SHP77 (cell line): ENCODE measurements at regions not wholly inside any gene's neighbourhood (a gene's known extent, or its start where the extent isn't known, plus 50 kb on each side); places are given as distances from the start of the nearest gene placed in this dataset.

Experiments
- DNase-seq, 2 experiments: peaks; one replicate each; lab custom pipeline; 2025; lab: John Stamatoyannopoulos, UW

DNA sequence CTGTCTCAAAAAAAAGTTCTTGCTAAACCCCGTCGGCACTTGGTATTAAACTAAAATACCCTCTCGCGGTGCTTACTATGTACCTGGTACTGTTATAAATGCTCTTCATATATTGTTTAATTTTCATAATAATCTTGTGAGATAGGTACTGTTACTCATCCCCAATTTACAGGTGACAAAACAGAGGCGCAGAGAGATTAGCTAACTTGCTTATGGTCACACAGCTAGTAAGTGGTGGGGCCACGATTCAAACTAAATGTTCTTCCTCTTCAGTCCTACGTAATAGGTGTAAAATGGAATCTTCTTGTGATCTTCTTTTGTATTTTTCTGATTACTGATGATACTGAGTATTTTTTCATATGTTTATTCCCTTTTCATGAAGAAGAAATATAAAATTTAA is 51.3 kb downstream of the TET3 start:
- DNase-seq: no peak

DNA sequence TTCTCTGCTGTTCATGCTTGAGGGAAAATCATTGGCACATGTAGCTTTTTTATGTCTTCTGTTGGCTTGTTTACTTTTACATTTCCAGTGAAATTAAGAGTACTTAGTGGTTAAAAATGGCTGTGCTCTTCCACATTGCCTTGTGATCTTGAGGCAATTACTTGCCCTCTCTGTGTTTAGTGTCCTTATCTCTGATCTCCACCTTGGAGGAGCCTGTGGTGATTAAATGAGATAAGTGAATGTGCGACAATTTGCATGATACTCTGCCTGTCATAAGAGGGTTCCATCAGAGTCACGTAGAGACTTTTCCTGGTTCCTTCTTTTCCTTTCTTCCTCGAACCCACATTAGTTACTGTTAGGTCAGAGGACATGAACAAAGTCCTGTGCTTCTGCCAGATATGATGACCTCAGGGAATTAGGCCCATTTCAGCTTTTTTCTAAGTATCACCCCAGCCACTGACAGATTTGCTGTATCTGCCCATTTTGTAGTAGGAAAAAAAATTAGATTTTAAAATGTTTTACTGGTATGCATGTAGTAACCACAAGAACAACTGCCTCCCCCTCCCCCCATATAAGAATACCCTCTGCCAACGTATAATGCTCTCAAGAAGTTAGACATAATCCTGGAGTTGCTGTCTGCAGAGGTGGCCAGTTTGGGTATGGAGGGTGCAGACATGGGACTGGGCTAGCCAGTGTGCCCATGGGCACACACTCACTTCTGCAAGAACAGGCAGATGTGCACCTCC is 51.9 kb downstream of the TET3 start:
- DNase-seq: no peak

DNA sequence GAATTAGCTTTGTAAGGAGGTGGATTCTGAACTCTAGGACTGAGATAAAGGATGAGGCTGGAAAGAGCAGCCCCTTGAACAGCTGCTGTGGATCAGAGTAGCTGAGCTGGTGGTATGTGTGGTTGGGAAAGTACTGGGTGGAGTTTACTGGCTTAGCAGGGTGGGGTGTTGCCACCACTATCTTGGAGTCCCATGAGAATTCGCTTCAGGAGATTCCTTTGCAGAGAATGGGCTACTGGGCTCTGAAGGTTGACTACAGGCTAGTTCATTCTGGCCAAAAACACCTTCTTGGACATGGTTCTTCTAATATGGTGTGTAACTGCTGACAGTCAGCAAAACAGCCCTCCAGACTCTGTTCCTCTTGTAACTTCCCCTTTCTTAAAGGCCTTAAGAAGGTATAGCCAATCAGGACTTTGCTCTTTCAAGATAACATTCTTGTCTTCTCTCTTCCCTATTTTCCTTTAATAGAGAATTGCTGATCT is 52.7 kb downstream of the TET3 start:
- DNase-seq: no peak

DNA sequence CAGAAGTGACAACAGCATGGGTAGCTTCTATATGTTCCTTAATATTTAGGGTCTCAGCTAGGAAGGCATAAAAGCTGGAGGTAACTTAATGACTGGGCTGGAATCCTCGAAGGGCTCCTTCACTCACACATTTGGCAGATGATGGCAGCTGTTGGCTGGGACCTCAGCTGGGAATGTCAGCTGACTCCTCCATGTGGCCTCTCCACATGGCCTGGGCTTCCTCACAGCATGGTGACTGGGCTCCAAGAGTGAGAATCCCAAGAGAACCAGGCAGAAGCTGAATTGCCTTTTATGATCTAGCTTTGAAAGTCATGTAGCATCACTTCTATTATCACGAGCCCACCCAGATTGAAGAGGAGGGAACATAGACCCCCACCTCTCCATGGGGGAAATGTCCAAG is 54.9 kb downstream of the TET3 start:
- no peak for DNase-seq

DNA sequence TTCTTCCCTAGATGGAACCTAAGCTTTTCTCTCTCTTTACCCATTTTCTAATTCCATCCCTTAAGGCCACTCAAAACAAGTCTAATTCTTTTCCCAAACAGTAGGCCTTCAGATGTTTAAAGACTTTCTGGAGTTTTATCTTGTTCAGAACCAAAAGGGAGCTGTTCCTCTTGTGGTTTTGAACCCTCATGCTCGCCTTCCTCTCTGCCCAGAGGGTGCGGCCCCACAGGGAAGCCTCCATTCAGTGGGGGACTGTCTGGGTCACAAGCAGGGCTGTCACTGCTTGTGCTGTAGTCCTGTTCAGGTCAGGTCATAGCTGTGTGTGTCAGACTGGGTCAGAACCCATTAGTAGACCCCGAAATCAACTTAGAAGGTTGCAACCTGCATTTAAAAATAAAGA is 56.5 kb downstream of the TET3 start:
- DNase-seq: no peak

DNA sequence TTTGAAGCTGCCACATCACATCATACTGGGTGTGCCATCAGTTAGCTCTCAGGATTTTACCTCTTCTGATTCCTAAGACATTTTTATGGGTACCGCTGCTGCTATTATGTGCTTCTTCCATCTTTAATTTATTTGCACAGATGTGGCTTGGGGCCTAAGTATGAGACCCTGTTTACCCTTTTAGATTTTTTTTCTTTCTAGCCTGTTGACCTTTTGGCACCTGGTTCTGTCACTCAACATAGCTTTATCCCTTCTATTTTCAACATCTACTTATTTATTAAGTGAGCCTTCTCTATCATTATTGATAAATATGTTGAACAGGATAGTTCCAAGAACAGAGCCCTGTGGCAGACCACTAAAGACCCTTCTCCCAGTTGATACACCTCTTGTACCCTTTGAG is 57.0 kb downstream of the TET3 start:
- no peak for DNase-seq

DNA sequence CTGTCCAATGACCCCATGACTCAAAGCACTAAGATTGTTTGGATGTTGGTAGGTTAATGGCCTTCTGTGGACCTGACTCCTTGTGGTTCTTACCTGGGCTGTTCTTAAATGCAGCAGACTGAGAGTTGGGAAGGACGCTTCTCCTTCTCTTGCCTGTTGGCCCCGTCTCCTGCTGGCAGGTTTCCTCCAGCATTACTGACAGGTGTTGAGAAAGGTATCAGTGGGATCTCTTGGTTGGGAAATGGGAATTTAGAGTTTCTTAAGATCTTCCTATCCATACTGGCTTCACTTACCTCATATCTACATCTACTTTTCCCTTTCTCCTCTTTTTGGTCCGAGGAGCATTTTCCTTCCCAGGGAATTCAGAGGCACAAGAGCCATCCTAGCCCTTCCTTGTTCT is 57.9 kb downstream of the TET3 start:
- DNase-seq: no peak

DNA sequence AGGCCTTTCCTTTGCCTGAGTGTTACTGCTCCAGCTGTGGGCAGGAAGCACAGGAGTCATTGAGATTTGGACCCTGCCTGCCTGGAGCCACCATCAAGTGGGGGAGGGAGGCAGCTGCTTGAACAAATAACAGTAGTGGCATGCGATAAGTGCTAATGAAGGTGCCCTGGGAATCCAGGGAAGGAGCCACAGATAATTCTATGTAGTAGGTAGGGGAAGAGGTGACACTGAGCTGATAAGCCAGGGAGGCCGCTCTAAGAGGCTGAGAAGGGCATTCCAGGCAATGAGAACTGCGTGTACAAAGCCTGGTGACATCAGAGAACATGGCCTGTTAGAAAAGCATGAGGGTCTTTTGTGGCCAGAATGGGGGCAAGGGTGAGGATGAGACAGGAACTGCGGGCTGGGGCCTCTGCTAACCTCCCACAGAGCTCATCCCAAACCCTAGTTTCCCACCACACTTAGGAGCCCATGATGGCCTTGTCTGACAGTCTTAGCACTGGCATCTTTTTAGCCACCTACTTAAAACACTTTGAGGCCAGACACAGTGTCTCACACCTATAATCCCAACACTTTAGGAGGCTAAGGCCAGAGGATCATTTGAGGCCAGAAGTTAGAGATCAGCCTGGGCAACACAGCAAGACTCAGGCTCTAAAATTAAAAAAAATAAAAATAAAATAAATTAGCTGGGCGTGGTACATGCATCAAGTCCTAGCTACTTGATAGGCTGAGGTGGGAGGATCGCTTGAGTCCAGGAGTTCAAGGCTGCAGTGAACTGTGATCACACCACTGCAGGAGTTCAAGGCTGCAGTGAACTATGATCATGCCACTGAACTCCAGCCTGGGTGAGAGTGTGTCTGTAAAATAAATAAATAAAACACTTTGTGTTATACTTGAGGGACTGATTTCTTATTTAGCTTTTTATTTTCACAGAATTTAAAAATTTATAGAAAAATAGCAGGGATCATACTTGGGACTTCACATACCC is 58.9 kb downstream of the TET3 start:
- DNase-seq: no peak

DNA sequence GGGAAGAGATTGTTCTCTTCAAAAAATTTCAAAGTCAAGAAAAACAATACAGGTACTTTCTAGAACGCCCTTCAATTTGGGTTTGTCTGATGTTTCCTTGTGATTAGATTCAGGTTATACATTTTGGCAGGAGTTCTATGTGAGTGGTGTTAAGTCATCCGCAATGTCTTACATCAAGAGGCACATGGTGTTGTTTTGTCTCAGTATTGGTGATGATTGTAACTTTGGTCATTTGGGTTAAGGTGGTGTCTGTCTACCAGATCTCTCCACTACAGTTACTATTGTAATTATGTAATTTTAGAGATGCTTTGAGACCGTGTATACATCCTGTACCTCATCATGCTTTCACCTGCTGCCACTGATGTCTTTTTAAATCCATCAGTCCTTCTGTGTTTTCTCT is 60.3 kb downstream of the TET3 start:
- DNase-seq: no peak

DNA sequence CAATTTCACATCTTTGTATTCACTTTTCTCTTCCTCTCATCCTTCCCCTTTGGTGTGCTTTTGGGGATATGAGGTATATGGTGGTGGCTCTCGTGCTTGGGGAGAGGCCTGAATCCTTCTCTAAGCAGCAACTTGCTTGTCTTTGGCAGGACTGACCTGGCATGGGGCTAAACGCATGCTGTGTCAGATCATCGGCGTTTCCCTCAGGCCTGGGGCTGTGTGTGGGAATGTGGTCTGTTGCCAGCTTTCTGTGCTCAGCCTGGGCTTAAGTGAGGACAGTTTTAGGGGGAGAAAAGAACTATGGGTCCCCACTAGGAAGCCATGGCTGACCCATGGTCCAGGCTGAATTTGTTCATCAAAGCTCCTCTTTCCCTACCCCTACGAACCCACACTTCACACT is 60.7 kb downstream of the TET3 start:
- DNase-seq: no peak

DNA sequence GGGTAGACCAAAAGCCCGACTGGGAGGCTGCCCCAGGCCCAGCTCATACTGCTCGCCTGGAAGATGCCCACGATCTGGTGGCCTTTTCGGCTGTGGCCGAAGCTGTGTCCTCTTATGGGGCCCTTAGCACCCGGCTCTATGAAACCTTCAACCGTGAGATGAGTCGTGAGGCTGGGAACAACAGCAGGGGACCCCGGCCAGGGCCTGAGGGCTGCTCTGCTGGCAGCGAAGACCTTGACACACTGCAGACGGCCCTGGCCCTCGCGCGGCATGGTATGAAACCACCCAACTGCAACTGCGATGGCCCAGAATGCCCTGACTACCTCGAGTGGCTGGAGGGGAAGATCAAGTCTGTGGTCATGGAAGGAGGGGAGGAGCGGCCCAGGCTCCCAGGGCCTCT is 61.7 kb downstream of the TET3 start:
- DNase-seq: no peak

DNA sequence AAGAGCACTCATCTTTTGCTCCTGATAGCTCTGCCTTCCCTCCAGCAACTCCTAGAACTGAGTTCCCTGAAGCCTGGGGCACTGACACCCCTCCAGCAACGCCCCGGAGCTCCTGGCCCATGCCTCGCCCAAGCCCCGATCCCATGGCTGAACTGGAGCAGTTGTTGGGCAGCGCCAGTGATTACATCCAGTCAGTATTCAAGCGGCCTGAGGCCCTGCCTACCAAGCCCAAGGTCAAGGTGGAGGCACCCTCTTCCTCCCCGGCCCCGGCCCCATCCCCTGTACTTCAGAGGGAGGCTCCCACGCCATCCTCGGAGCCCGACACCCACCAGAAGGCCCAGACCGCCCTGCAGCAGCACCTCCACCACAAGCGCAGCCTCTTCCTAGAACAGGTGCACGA is 62.4 kb downstream of the TET3 start:
- DNase-seq: no peak

DNA sequence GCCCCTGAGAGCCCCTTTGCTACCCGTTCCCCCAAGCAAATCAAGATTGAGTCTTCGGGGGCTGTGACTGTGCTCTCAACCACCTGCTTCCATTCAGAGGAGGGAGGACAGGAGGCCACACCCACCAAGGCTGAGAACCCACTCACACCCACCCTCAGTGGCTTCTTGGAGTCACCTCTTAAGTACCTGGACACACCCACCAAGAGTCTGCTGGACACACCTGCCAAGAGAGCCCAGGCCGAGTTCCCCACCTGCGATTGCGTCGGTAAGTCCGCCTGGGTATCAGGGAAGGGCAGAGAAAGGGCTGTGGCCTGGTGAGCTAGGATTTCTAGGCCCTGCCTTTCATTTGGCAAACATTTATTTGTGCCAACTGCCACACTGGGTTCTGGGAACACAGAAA is 63.4 kb downstream of the TET3 start:
- DNase-seq: no peak

DNA sequence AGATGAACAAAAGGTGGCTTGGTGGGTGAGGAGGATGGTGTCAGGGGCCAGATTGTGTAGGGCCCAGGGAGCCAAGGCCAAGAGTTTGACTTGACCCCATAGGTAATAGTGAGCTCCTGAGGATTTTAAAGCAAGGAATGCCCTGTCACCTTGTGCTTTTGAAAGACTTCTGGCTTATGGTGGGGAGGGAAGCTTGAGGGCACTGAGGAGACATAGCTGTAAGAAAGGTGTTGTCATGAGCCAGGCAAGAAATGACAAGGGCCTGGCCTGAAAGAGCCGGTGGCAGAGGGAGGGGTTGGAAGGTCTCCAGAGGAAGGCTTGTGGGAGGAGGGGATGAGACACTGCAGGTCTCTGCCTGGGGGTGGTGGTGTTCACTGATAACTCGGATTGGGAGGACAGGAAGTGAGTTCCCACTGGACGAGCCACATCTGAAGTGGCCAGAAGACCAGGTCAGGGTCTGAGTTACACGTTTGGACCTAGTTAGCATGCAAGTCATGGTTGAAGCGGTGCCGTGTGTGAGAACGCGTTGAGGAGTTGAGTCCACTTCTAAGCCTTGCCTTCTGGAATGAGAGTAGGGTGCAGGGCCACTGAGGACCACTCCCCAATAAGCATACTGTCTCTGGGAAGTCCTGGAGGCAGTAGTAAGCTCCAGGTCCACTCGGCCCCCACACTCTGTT is 64.3 kb downstream of the TET3 start:
- no peak for DNase-seq

DNA sequence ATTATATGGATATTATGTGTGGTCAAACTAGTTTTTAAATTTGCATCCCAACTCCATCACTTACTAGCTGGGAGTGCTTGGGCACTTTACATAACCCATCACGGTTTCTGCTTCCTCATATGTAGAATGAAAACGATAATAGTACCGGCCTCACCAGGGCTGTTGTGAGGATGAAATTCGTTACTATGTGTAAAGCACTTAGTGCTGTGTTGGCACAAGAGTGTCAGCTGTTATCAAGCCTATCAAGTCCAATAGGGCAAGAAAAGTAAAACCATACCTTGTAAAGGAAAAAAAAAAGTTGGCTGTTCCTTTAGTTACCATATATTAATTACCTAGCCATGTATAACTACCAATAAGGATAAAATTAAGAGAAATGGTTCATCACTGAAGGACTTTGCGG is 65.4 kb downstream of the TET3 start:
- no peak for DNase-seq

DNA sequence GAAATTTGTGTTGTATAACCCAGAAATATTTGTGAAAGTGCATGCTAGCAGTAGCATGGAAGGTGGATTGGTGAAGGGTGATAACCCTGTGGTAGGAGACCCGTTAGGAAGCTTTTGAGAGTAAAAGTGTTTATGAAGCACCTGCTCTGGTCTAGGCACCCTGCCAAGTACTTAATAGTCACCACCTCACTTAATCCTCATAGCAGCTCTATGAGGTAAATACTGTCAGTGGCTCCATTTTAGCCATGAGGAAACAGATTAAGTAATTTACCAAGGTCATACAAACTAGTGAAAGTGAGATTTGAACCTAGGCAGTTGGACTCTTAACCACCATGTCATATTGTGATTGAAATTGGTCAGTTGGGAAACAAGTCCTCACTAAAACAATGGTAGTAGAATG is 66.8 kb downstream of the TET3 start:
- DNase-seq: peak in 1 of 2 experiments; percentile 34

DNA sequence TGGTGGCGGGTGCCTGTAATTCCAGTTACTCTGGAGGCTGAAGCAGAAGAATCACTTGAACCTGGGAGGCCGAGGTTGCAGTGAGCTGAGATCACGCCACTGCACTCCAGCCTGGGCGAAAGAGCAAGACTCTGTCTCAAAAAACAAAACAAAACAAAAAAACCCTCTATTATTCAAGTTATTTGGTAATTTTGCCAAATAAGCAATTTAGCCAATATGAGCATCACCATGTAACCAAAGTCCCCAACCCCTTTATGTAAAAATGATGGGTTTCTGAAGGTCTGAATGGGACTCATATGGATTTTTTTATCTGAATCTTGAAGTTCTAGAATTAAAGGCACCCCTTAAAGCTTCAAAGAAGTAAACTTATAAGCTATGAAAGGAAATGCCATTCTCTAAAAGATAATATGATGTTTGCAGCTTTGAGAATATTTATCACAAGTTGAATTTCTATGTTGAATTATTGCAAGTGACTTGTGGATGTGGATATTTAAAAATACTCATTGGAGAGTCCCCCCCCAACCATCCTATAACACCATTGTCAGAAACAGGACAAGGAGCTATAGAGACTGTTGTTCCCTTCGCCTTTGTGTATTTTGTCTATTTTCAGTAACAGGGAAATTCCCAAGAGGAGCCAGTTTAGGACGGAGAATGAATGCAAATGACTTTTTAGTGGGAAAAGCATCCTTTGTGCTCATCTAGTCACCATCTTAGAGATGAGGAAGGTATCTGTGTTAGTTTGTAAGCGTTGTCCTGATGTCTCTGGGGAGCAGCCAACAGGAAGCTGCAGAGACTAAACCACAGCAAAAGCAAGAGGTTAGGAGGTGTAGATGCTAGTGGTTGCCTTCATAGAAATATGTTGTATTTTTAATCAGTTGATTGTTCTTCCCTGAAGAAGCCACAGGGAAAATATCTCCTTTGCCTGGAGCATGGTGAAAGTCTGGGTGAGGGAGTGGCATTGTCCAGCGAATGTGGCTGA is 68.3 kb downstream of the TET3 start:
- no peak for DNase-seq

DNA sequence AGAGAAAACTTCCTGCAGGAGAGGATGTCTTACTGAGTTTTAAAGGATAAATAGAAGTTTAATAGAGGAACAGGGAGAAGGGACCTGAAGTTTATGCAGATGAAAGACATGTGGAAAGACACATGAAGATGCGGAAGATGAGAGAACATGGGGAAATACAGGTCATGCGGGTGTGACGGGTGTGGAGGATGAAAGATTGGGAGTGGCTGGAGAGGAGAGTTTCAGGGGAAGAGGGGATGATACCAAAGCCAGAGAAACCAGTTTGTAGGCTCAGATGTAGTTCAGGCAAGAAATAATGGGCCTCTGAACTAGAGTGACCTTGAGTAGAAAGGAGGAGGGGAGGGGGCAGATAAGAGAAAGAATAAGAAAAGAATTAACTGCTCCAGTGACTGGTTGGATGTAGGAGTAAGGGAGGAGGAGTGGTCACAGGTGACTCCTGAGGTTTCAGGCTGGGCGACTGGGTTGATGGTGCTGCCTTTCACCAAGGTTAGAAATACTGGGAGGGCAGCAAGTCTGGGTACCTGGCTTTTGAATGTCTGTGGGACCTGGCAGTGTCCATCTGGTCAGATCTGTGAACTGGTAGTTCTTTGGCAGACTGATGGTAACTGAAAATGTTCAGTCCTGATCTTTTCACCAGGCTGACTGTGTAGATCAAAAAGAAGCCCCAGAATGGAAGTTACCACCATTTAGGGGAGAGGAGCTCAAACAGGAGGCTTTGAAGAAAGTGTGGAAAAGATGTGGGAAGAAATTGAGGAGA is 69.4 kb downstream of the TET3 start:
- no peak for DNase-seq

DNA sequence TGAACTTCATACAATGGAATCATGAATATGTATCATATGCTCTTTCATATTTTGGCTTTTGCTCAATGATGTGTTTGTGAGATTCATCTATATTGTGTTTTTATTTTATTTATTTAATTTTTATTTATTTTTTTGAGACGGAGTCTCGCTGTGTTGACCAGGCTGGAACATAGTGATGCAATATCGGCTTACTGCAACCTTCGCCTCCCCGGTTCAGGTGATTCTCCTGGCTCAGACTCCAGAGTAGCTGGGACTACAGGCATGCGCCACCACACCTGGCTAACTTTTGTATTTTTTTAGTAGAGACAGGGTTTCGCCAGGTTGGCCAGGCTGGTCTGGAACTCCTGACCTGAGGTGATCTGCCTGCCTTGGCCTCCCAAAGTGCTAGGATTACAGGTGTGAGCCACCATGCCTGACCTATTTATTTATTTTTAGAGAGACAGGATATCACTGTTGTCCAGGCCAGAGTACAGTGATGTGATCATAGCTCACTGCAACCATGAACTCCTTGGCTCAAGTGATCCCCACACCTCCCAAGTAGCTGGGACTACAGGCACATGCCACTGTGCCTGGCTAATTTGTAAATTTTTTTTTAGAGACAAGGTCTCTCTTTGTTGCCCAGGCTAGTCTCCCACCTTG is 74.5 kb downstream of the TET3 start:
- no peak for DNase-seq

DNA sequence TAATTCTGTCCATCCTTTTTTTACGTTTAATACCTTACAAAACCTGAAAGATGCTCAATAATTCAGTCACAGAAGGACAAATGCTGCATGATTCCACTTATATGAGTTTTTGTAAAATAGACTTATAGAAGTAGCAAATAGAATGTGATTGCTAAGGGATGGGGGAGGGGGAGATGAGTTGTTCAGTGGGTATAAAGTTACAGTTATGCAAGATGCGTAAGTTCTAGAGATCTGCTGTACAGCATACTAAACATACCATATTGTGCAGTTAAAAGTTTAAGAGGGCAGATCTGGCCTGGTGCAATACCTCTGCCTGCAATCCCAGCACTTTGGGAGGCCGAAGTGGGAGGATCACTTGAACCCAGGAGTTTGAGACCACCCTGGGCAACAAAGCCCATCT is 78.8 kb downstream of the TET3 start:
- no peak for DNase-seq
